ENCODE measurements at regions not wholly inside any gene's neighbourhood (a gene's known extent, or its start where the extent isn't known, plus 50 kb on each side); places are given as distances from the start of the nearest gene placed in this dataset.

DNA sequence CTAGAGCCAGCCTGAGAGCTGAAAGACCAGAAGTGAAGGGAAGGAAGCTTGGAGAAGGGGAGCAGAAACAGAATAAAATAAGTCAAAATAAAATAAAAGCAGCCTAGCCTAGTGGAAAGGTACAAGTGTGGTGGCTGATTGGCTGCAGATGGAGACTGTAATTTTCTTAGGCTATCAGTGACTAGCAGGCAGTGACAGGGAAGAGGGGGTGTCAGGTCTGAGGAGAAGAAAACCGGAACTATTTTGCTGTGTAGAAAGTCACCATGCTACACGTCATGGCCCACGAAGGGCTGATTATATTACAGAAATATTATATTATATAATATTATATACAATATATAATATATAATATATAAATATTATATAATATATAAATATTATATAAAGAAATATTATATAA is 98.1 kb upstream of the TAF11L2 start:
- no peak for TF ChIP-seq CTCF (conservative IDR thresholded peaks at IDR 0.05; ENCODE audit: low read depth, low read length)
- TF ChIP-seq EZH2 (IDR thresholded peaks at IDR 0.05; ENCODE audit: borderline replicate concordance, low read depth, low read length, poor library complexity, severe bottlenecking): no peak
